GM19328 (cell line): ENCODE measurements at regions not wholly inside any gene's neighbourhood (a gene's known extent, or its start where the extent isn't known, plus 50 kb on each side); places are given as distances from the start of the nearest gene placed in this dataset.

Experiments
- ATAC-seq: cut with Tn5 transposase; IDR thresholded peaks from one replicate; pipeline ENCODE4 v1.9.1; 2021; ENCODE audit warnings: mild to moderate bottlenecking, moderate library complexity; ENCODE audit not compliant: unreplicated experiment

DNA sequence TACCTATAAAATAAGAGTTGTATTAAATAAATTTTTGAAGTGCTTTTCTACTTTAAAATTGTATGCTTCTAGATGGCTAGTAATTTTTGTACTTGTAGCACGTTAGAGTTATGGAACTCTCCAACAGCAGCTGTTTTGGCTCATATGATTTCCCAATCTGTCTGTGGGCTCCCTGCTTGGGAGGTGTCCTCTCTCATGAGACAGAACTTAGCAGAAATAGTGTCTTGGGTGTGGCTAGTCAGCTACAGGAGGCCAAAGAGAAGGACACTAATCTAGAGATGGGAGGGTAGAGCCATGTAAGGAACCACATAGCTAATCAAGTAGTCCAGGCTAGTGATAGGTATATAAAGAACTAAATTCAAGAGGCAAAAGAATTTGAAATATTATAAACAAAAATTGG is 78.4 kb upstream of the DAB2 start:
- no peak for ATAC-seq

DNA sequence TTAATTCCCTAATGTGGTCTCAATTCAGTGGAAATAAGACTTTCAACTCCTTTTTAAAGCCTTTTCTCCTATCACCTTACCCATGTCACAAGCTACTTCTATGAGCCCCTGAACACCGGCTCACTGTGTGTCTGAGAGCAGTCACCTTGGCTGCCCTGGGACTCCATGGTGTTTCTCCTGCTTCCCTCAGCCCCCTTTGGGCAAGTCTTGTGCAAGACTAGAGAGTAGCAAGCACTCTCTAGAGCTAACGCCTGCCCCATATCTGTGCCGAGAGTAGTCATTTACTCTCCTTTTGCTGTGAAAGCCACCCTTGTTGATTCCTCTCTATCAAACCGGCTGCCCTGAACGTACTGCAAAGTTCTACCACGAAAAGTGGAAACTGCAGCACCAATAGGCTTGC is 77.9 kb upstream of the DAB2 start:
- ATAC-seq: no peak

DNA sequence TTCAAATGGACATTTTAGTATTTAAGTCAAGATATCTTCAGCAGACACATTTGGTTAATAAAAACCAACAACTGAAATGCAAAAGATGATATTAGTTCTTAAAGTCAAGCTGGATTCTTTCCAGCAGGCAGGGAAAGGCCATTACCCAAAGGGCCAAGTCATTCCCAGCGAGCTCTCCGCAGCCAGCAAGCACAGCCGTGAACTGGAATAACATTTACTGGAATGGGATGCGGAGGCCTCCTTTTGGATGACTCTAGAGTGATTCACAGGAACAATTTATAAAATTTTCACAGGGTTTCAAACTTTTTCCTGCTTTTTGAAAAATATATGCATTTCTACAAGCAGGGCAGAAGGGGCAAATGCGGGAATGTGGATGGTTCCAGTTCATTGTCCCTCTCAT is 76.6 kb upstream of the DAB2 start:
- ATAC-seq: no peak

DNA sequence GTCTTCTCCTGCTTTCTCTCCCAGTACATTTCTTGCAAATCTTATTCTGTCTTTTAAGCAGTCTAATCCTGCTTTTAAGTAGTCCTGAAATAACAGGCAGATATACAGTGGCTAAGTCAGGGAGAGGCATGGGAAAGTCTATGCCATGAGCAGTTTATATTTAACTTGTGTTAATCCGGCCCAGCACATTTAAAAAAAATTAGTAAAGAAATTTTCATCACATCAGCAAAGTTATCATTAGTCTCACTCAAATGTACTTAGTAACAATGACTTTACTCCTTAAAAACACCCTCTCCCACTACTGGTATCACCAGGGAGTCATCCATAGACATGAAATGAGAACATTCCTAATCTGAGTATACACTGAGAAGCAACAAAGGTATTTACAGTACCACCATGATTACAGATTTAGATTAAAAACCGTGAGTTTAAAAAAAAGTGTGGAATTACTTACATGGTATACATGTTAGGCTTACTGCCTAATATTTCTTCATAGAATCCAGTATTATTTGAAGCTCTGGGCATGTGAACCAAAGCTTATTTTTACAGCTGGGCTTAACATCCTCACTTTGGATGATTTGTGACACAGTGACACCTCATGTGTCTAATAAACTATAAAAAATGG is 75.9 kb upstream of the DAB2 start:
- ATAC-seq: no peak

DNA sequence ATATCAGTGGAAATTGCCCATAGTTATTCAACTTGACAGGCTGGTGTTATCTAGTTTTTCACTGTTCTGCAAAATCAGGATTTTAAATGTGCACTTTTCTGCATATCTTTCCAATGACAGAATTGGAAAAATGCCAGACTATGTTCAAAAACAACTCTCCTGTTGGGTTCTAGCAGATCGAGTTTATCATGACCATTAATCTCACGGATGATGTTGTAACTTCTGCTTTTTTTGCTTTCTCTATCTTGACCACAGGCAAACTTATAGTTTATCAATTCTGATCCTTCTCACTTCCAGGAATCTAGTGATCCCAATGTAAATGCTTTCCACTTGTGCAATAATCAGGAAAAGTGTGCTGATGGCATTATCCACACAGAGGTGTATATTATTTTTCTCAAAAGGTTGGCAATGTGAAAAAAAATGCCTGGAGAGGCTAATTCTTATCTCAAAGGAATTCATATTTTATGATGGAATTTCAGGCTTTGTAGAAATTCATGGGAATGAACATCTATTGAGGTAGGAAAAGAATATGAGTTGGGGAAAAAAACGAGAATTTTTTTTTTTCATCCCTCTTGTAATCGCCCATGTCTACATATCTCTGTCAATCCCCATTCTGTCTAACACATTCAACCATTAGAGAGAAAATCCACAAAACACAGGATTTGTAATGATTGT is 73.6 kb upstream of the DAB2 start:
- ATAC-seq: no peak

DNA sequence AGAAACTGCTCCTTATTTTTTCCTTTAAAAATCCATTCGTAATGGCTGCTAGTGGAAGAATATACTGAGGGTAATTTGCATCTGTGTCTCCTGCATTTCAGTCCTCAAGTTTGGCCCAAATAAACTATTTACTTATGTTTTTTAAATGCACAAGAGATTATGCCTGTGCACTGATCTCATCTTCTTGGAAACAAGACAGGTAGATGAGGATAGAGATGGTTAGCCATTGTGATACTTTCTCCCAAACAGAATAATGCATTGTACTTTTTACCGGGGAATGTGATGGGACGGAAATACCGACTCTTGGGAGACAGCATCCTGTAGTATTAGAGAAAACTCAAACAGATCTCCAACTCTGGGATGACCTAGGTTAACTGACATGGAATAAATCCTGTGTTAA is 72.5 kb upstream of the DAB2 start:
- no peak for ATAC-seq

DNA sequence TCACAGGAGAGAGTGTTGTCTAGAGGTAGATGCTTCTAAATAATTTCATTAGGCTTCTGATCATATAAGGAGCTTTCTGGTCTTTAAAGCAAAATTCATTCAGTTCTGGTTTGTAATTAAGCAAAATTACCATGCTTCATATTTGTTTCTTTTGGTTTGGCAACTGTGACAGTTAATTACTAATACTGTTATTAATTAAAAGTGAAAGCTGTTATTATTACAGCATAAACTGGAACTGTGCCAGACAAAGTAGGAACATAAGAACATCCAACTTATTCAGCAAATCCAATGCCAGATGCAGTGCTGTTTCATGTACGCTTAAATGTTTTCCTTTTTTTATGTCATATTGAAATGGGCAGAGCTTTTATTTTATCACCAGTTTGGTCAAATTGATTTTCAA is 70.4 kb upstream of the DAB2 start:
- no peak for ATAC-seq

DNA sequence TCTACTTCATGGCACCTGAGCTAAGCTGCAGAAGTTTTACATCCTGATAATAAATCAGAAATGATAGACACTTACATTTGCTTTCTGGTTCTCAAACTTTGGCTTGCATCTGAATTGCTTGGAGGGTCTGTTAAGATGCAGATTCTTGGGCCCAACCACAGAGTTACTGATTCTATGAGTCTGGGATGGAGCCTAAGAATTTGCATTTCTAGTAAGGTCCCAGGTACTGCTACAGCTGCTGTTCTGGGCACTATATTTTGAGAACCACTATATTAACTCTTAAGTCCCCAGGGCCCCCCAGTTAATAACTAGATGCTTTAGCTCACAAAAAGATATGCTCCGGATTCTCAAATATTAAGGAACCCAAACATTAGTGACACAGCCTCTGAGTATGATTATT is 69.8 kb upstream of the DAB2 start:
- no peak for ATAC-seq

DNA sequence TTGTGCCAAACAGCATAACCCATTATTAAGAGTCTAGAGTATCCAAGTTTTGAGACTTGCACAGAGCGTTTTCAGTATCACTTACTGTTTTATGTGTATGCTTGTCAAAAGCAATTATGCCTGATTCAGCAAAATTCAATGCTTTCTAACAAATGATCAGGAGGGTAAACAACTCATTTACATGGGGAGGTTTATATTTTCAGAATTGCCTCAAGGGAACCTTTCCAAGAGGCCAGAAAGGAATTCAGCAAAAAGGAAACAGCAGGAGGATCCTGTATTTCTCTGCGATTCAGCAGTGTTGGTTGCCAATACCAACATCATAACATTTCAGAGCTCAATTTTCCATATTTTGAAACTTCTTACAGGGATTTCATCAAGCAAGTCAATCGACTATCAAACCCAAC is 69.3 kb upstream of the DAB2 start:
- no peak for ATAC-seq

DNA sequence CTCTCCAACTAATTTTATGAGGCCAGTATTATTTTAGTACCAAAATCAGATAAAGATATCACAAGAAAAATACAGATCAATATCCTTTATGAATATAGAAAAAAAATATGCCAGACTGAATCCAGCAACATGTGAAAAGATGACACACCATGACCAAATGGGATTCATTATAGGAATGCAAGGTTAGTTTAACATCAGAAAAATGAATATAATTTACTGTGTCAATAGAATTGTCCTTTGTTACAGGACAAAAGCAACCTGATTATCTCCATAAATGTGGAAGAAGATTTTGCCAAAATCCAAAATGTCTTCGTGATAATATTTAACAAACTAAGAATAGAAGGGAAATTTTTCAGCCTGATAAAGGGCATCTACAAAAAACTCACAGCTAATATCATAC is 66.4 kb upstream of the DAB2 start:
- no peak for ATAC-seq

DNA sequence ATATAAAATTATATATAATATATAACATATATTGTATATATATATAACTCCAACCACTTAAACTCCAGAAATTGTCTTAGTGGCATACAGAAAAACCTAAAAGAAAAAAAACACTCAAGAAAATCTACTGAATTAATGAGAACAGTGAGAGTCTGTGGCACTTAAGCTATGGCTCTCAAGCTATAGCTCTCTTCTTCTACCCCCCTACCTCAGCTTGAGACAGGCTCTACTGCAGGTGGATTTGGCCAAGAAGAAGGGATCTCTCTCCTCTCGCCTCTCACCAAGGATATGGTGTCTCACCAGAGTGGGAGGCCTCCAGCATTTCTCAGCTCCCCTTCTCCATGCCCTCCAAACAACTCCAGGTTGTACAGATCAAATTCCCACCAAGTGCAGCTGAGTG is 64.5 kb upstream of the DAB2 start:
- no peak for ATAC-seq

DNA sequence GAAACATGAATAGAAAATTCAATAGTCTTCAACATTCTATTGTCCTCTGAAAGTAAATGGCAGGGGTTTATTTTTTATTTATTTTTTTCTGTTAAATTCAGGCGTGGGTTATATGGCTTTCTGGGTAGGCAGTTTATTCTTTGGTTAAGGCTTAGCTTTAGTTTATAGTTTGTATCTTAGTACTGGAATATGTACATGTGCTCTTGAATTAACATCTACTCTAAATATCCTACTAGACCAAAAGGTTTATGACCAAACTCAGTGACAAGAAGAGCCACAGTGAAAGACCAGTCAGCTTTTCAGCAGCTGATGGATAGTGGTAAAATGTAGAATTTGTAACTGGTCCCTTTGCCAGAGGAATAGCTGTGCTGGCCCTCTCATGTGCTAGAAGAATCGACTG is 62.0 kb upstream of the DAB2 start:
- no peak for ATAC-seq

DNA sequence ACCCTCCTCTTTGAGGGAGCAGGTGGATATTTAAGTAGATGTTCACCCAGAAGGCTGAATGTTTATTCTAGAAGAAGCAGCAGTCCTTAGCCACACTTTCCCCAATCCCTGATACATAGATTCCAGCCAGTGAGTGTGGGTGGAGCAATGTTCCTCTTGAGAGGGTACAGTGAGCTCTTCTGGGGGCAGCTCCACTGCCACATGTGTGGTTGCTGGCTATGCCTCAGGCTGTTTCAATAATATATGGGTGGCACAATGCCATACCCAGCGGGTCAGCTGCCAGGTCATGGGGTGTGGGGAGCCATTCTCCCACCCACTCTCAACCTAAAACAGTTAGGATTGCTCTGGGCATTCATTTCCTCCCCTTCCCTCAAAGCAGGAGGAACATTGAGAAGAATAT is 61.6 kb upstream of the DAB2 start:
- no peak for ATAC-seq

DNA sequence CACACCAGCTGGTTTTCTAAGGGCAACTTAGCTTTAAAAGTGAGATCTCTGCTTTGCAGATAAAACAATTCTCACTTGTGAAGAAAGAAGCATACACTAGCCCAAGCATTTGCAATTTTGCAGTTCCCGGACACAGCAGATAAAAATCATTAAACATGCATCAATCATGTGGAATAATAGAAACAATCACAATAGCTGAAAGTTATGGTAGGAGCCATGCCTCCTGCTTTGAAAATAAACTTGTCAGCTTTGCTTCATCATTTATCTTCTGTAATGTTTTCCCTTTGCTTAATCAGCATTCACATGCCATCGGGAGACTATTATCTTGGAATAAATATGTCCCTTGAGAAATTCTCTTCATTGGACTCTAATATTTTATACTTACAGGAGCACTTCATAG is 60.3 kb upstream of the DAB2 start:
- ATAC-seq: no peak

DNA sequence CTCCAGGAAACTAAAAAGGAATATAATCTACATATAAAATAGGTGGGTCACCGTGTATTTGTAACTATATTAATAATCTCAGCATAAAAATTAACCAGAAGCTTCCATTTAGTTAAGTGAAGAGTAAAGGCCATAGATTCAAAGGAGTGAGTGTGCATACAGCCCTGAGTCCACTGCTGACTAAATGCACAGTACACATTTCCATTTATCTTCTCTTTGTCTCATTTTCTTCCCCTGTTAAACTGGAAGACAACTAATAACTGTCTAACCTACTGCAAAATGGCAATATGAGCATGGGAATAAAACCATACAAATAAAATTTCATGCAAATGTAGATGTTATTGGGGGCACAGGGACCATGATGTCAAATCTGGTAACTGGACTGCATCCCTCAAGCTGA is 59.9 kb upstream of the DAB2 start:
- no peak for ATAC-seq

DNA sequence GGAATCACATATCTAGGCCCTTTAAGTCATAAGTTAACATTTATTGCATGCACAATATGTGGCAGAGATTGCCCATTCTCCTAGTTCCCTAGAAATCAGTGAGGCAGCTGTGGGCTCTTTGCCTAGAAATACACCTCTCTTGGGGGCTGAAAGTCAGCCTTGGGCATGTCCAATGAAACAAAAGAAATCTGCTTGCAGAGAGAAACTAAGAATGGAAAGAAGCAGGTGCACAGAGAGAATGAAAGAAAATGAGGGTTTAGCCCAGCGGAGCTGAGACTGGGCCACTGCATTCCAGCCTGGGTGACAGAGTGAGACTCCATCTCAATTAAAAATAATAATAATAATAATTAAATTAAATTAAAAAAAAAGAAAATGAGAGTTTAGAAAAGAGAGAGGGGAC is 57.3 kb upstream of the DAB2 start:
- ATAC-seq: no peak

DNA sequence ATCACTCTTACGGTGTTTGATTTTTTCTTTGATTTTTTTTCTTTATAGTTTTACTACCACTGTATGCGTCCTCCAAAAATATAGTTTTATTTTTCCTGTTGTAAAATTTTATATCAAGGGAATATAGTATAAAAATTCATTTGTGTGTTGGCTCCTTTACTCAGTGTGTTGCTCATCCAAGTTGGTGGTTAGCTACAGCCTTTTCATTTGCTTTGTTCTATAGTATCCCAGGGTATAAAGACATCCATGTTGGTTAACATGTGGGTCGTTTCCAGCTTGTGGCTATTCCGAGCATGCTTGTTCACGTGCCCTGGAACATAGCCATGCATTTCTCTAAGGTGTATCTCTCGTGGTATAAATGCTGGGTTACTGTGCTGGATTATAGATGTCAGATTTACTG is 54.8 kb upstream of the DAB2 start:
- no peak for ATAC-seq

DNA sequence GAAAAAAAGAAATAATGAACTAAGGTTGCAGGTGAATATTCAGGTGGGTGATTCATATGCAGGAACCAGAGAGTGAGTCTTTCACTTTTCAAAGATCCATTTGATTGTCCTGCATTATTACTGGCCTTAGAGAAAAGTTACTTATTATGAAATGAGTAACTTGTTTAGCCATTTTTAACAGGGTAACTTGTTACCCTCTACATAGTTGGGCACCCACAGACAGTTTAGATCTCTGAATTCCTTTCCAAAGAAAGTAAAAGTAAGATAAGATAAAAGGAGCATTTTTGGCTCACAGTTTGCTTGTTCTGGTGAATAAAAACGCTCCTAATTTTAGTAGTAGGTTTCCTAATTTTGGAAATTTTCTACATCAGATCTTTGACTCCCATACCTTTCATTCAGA is 54.1 kb upstream of the DAB2 start:
- ATAC-seq: no peak

DNA sequence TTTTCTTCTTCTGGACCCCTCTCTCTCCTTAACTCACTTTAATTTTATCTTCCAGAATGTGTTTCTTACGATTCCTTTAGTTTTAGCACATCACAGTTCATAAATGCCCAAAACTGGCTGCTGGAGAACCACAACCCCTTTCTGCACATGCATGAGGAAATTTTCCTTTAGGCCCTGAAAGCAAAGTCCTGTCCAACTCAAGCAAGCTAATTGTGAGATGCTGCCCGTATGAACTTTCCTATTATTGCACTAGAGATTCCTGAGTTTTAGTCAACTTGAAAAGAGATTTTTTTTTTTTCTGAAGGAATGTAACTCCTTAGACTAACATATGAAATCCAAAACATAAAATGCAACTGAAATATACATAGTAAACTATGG is 52.1 kb upstream of the DAB2 start:
- ATAC-seq: no peak

DNA sequence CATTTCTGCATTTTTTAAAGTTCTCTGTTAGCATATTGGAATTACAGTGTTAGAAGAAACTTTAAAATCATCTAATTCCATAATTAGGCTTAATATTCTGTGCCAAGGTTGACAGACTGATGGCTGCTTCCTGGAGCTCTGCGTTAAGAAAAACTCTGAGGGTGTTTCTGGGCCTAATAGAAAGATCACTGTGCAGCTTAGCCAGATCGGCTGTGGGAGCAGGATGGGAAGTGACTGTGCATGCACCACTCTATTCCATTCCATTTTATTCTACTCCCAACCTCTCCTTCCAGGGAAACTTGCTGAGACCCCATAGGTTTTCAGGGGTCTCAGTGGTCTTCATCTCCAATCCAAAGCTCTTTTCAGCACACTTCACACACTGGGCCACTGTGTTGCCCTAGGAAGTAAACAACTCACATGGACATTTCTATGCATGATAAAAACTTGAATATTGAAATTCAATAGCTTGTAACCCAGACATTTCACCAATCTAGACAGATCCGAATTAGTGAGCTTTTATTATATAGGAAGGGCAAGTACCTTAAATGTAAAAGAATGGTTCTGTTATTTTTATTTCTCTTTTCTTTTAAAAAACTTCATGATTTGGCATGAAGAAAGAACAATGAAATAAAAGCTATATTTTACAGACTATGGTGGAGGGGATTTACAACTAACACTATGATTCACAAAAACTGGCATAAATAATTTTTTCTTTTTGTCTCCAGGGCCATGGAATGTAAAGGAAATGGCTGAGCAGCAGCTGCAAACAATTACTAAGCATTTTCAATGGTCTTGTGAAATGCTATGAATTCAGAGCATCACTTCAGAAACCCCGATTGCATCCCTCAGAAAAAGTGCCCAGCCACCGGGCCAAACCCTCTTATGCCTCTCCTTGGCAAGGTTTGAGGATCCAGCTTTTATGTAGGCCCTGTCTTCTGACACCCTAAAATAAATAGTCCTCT is 51.4 kb upstream of the DAB2 start:
- no peak for ATAC-seq

DNA sequence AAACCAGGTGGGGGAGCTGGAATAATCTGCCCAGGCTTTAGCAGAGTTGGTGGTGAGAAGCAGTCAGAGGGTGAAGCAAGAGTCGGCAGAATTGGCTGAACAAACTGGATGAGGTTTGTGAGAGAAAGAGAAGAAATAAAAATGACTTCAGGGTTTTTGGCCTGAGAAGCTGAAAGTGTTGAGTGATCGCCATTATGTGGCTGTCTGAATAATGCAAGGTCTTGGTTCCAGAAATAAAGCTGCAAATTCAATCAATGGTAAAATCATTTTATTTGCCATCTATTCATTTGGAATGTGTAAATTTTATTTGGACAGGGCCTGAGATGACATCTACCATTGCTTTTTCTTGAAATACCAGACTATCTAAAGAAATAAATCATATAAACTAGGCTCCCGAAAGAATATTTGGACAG is 50.4 kb upstream of the DAB2 start:
- ATAC-seq: no peak
